AG09309 (cell line): ENCODE measurements at regions not wholly inside any gene's neighbourhood (a gene's known extent, or its start where the extent isn't known, plus 50 kb on each side); places are given as distances from the start of the nearest gene placed in this dataset.

Experiments
- DNase-seq: peaks from one replicate; pipeline ENCODE4 v3.0.0-alpha.2; 2010; ENCODE audit warnings: low read depth
- H3K4me3 ChIP-seq: 2 replicates; pipeline ENCODE4 v1.5.1; 2011; ENCODE audit warnings: mild to moderate bottlenecking, low read depth, low read length, moderate library complexity; ENCODE audit not compliant: control insufficient read depth
- TF ChIP-seq, protein P1 (sequence below): IDR thresholded peaks from 2 replicates; pipeline ENCODE4 v1.5.1; 2011; ENCODE audit warnings: mild to moderate bottlenecking, low read depth, low read length, inconsistent platforms; ENCODE audit not compliant: insufficient read depth, control insufficient read depth; ENCODE audit errors: missing control alignments

DNA sequence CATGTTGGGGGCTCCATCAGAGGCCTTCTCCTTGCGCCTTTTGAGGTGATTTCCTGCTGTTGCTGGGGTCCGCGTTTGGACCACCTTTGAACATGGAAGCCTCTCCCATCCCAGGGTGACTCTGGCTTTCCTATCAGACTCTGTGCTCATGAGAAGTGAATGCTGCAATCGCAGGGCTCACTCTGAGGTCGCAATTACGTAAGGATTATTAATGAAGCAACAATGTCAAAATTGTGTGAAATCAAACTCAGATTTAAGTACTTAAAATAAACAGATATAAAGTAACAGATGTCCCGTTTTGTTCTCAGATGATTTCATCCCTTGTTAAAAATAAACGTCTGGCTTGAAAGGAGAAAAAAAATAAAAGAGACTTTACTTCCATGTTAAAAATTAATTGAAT lies 634.2 kb downstream of the BNC2 start:
- no peak overlapping the region for H3K4me3 ChIP-seq
- DNase-seq: peak; percentile 97
- TF ChIP-seq, protein P1, sequence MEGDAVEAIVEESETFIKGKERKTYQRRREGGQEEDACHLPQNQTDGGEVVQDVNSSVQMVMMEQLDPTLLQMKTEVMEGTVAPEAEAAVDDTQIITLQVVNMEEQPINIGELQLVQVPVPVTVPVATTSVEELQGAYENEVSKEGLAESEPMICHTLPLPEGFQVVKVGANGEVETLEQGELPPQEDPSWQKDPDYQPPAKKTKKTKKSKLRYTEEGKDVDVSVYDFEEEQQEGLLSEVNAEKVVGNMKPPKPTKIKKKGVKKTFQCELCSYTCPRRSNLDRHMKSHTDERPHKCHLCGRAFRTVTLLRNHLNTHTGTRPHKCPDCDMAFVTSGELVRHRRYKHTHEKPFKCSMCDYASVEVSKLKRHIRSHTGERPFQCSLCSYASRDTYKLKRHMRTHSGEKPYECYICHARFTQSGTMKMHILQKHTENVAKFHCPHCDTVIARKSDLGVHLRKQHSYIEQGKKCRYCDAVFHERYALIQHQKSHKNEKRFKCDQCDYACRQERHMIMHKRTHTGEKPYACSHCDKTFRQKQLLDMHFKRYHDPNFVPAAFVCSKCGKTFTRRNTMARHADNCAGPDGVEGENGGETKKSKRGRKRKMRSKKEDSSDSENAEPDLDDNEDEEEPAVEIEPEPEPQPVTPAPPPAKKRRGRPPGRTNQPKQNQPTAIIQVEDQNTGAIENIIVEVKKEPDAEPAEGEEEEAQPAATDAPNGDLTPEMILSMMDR: no peak

- TF ChIP-seq, protein P1: no peak
- no peak overlapping the region for H3K4me3 ChIP-seq
- no peak for DNase-seq
These were observed 633.6 kb downstream of the BNC2 start for GRCh38 chr9:16236882-16237281.

- DNase-seq: no peak
- no peak overlapping the region for H3K4me3 ChIP-seq
- TF ChIP-seq, protein P1: no peak
These were observed 631.8 kb downstream of the BNC2 start for GRCh38 chr9:16238623-16239138.

DNA sequence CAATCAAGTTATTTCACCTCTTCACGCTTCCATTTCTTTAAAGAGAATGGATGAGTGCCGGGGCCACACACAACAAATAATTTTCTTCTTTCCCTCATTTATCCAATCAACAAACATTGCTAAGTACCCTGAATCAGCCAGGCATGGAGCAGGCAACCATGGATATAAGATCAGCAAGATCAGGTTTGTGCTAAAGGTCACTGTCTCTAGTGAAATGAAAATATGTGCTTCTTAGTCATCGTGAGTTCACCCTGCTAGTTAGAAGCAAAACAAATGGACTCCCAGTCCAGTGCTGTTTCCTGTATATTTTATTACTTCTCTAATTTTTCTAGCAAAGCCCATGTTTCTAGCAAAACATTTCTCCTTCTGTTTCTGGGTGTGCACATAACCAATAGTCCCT lies 629.2 kb downstream of the BNC2 start:
- H3K4me3 ChIP-seq: no peak overlapping the region
- TF ChIP-seq, protein P1: no peak
- DNase-seq: no peak

GRCh38 chr9:16243798-16244197 lies 626.7 kb downstream of the BNC2 start:
- no peak for DNase-seq

DNA sequence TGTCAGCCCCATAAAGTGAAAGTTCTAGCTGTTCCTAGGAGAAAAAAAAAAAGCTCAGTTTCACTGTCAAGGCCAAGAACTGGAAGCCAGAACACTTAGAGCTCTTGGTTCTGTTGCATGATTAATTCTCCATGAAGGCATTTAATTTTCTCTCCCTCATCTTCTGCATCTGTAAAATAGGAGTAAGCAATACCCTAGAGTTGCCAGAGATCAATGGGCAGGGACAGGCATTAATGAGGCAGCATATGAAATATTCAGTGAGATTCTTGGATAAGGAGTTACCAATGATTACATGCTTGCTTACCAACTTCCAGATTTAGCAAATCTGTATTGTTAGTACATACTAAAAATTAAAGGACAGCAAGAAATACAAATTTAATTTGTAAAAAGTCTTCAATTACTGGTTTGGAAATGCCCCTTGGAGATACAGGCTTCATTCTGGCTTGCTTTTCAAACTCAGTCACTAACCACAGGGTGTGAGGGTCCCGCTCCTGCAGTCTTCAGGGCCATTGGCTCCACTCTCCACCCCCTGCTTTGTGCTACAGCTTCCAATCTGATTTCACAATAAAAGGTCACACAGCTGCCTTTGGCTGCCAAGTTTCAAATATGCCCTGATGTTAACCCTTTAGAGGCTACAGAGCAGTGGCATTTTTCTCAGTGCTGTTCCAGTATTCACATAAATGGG lies 624.6 kb downstream of the BNC2 start:
- H3K4me3 ChIP-seq: no peak overlapping the region
- no peak for DNase-seq
- TF ChIP-seq, protein P1: no peak

More at GRCh38 chr9:16243798-16244197, 626.7 kb downstream of the BNC2 start:
- TF ChIP-seq, protein P1: no peak
- H3K4me3 ChIP-seq: no peak overlapping the region
